ENCODE measurements at regions not wholly inside any gene's neighbourhood (a gene's known extent, or its start where the extent isn't known, plus 50 kb on each side); places are given as distances from the start of the nearest gene placed in this dataset.
"Not testable (repeated sequence)": the region's sequence is repeated elsewhere in the genome, so short reads cannot be mapped to it uniquely, and the experiment has no call there.

GRCh38 chr1:102234753-102235359 is 238.1 kb upstream of the OLFM3 start:
- intact Hi-C loops (cut with micrococcal nuclease), result no loop called here
- ATAC-seq (no peak), DNase-seq (no peak)
- Mint-ChIP-seq H3K27me3 (no peaks in the 10 kb centered on the region), H3K9me3 (no peaks in the 10 kb centered on the region), H3K27ac (no peak overlapping the region), H3K36me3 (ENCODE audit: low read depth) (no peaks in the 10 kb centered on the region), H3K4me3 (no peak overlapping the region), H3K4me1 (ENCODE audit: low read depth) (no peaks in the 10 kb centered on the region)
- ChIA-PET CTCF (no interaction called here), POLR2A (no interaction called here)
- no peak for TF ChIP-seq CTCF (IDR thresholded peaks at IDR 0.05)

GRCh38 chr1:102219463-102219862 is 222.7 kb upstream of the OLFM3 start:
- POLR2A ChIA-PET, result no interaction called here
- Mint-ChIP-seq H3K4me1 (ENCODE audit: low read depth) (no peaks in the 10 kb centered on the region), H3K36me3 (ENCODE audit: low read depth) (no peaks in the 10 kb centered on the region), H3K4me3 (no peak overlapping the region), H3K27me3 (no peaks in the 10 kb centered on the region), H3K27ac (no peak overlapping the region), H3K9me3 (peaks cover 1% of the 10 kb centered on the region)
- no peak for TF ChIP-seq CTCF (IDR thresholded peaks at IDR 0.05)
- no peak for ATAC-seq
- CTCF ChIA-PET, result no interaction called here
- intact Hi-C loops (cut with micrococcal nuclease), result no loop called here
- DNase-seq, result no peak

GRCh38 chr1:102210891-102211290 is 214.2 kb upstream of the OLFM3 start:
- POLR2A ChIA-PET; ATAC-seq; intact Hi-C loops (cut with micrococcal nuclease); H3K4me1 Mint-ChIP-seq (ENCODE audit: low read depth); H3K27ac Mint-ChIP-seq; H3K4me3 Mint-ChIP-seq; H3K36me3 Mint-ChIP-seq (ENCODE audit: low read depth); CTCF ChIA-PET; DNase-seq; H3K27me3 Mint-ChIP-seq; H3K9me3 Mint-ChIP-seq: not testable (repeated sequence)

GRCh38 chr1:102191723-102192122 is 195.0 kb upstream of the OLFM3 start:
- Mint-ChIP-seq H3K27me3 (no peaks in the 10 kb centered on the region), H3K36me3 (ENCODE audit: low read depth) (no peaks in the 10 kb centered on the region), H3K4me3 (no peak overlapping the region), H3K4me1 (ENCODE audit: low read depth) (no peaks in the 10 kb centered on the region), H3K9me3 (no peaks in the 10 kb centered on the region), H3K27ac (no peak overlapping the region)
- intact Hi-C loops (cut with micrococcal nuclease), result no loop called here
- ChIA-PET POLR2A (no interaction called here), CTCF (interaction anchor here (0.6 to 1.4 kb wide), 2 partner anchors 17 to 350 kb away, joined by 3 to 4 read pairs; no protein-coding TSS in a partner anchor)
- TF ChIP-seq CTCF (IDR thresholded peaks at IDR 0.05), result no peak
- peak; percentile 5 for DNase-seq
- no peak for ATAC-seq

GRCh38 chr1:102190429-102190828 is 193.7 kb upstream of the OLFM3 start:
- intact Hi-C loops (cut with micrococcal nuclease), result no loop called here
- no peaks in the 10 kb centered on the region for H3K4me1 Mint-ChIP-seq (ENCODE audit: low read depth)

More at GRCh38 chr1:102190429-102190828, 193.7 kb upstream of the OLFM3 start:
- POLR2A ChIA-PET, result no interaction called here
- no peak overlapping the region for H3K27ac Mint-ChIP-seq
- no peaks in the 10 kb centered on the region for H3K36me3 Mint-ChIP-seq (ENCODE audit: low read depth)
- CTCF ChIA-PET, result interaction anchor here (1.4 kb wide), 1 partner anchor 15 kb away, joined by 3 read pairs; no protein-coding TSS in a partner anchor
- ATAC-seq (no peak), DNase-seq (no peak)
- TF ChIP-seq CTCF (IDR thresholded peaks at IDR 0.05), result no peak
- no peak overlapping the region for H3K4me3 Mint-ChIP-seq
- H3K27me3 Mint-ChIP-seq, result no peaks in the 10 kb centered on the region
- no peaks in the 10 kb centered on the region for H3K9me3 Mint-ChIP-seq

Data from activated CD8-positive, alpha-beta T cell treated with anti-CD3 and anti-CD28 coated beads for 36 hours (primary cell).